ENCODE measurements at regions not wholly inside any gene's neighbourhood (a gene's known extent, or its start where the extent isn't known, plus 50 kb on each side); places are given as distances from the start of the nearest gene placed in this dataset.

- Histone ChIP-seq H3K27me3 (no peaks in the 10 kb centered on the region), H3K36me3 (no peaks in the 10 kb centered on the region), H3K9me3 (no peaks in the 10 kb centered on the region), H3K27ac (no peak overlapping the region), H3K4me3 (replicated peaks in 1 of 3) (no peak overlapping the region), H3K4me1 (peaks cover 0 to 7% of the 10 kb centered on the region in 2 donors)
- TF ChIP-seq, protein P1, sequence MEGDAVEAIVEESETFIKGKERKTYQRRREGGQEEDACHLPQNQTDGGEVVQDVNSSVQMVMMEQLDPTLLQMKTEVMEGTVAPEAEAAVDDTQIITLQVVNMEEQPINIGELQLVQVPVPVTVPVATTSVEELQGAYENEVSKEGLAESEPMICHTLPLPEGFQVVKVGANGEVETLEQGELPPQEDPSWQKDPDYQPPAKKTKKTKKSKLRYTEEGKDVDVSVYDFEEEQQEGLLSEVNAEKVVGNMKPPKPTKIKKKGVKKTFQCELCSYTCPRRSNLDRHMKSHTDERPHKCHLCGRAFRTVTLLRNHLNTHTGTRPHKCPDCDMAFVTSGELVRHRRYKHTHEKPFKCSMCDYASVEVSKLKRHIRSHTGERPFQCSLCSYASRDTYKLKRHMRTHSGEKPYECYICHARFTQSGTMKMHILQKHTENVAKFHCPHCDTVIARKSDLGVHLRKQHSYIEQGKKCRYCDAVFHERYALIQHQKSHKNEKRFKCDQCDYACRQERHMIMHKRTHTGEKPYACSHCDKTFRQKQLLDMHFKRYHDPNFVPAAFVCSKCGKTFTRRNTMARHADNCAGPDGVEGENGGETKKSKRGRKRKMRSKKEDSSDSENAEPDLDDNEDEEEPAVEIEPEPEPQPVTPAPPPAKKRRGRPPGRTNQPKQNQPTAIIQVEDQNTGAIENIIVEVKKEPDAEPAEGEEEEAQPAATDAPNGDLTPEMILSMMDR (IDR thresholded peaks at IDR 0.05): peak in 1 of 6 experiments; percentile 4
- no peak for TF ChIP-seq POLR2A (IDR thresholded peaks at IDR 0.05)
- WGBS, 2 donors: 81 to 95% methylated on average over 3 of the region's 3 CpGs
- DNase-seq: no peak
- intact Hi-C loops (cut with DNase I): no loop called here
These were observed 188.9 kb downstream of the HSD17B3 start for GRCh38 chr9:96113032-96113431.

- Histone ChIP-seq H3K27ac (no peak overlapping the region), H3K27me3 (no peaks in the 10 kb centered on the region), H3K36me3 (no peaks in the 10 kb centered on the region), H3K4me3 (replicated peaks in 1 of 3) (no peak overlapping the region), H3K4me1 (no peaks in the 10 kb centered on the region), H3K9me3 (no peaks in the 10 kb centered on the region)
- TF ChIP-seq, protein P1 (IDR thresholded peaks at IDR 0.05): no peak
- no peak for TF ChIP-seq POLR2A (IDR thresholded peaks at IDR 0.05)
- 79 to 82% methylated on average over 6 of the region's 6 CpGs for WGBS, 2 donors
- intact Hi-C loops (cut with DNase I): no loop called here
- no peak for DNase-seq
These were observed 192.2 kb downstream of the HSD17B3 start for GRCh38 chr9:96109680-96110351.

DNA sequence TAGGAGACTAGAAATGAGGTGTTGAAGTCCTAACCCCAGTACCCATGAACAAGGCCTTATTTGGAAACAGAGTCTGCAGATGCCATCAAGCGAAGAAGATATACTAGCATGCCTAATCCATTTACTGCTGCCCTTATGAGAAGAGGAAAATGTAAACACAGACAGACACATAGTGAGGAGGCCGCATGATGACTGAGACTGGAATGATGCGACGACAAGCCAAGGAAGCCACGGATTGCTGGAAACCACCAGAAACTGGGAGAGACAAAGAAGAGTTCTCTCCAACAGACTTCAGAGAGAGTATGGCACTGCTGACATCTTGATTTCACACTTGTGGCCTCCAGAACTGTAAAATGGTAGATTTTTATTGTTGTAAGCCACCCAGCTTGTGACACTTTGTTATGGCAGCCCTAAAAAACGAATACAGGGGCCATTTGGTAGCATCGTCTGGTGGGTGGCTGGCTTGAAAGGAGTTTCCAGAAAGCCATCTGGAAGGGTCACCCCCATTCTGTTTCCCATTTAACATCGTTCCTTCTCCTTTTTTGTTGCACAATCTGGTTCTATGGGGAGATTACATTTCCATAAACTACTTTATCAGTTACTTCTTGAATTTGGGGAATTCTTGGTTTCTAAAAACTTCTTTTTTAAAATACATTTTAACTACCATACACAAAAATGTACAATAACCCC is 193.1 kb downstream of the HSD17B3 start:
- TF ChIP-seq, protein P1 (IDR thresholded peaks at IDR 0.05): no peak
- no peak for TF ChIP-seq POLR2A (IDR thresholded peaks at IDR 0.05)

DNA sequence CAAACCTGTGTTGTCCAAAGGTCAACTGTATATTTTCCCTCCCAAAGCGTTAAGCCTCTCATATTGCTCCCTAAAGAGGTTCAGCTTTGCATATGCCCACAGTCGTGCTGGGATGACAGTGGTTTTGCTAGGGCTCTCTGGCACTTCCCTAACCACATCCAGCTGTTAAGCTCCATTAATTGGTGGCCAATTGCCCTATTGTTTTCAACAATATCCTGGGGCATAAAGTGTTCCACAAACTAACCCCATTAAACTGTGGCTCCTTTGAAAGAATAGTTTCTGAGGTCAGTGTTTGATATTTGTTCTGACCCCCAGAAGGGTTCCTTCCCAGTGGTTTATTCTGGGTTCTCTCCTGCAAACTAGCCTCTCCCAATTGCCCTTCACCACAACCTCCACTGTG is 194.5 kb downstream of the HSD17B3 start:
- Histone ChIP-seq H3K4me3 (replicated peaks in 1 of 3) (no peak overlapping the region), H3K36me3 (no peaks in the 10 kb centered on the region), H3K4me1 (no peaks in the 10 kb centered on the region), H3K27ac (no peak overlapping the region), H3K9me3 (no peaks in the 10 kb centered on the region), H3K27me3 (no peaks in the 10 kb centered on the region)
- TF ChIP-seq, protein P1 (IDR thresholded peaks at IDR 0.05): no peak
- TF ChIP-seq POLR2A (IDR thresholded peaks at IDR 0.05): no peak
- no peak for DNase-seq
- intact Hi-C loops (cut with DNase I): no loop called here
- 65 to 70% methylated on average over 2 of the region's 2 CpGs for WGBS, 2 donors

More for the DNA sequence above, 193.1 kb downstream of the HSD17B3 start:
- Histone ChIP-seq H3K27me3 (no peaks in the 10 kb centered on the region), H3K4me1 (no peaks in the 10 kb centered on the region), H3K36me3 (no peaks in the 10 kb centered on the region), H3K4me3 (replicated peaks in 1 of 3) (no peak overlapping the region), H3K27ac (no peak overlapping the region), H3K9me3 (no peaks in the 10 kb centered on the region)
- no peak for DNase-seq
- intact Hi-C loops (cut with DNase I): no loop called here
- WGBS, 2 donors: 93 to 94% methylated on average over 8 of the region's 8 CpGs
